C4-2B (cell line): ENCODE measurements at regions not wholly inside any gene's neighbourhood (a gene's known extent, or its start where the extent isn't known, plus 50 kb on each side); places are given as distances from the start of the nearest gene placed in this dataset.

ENCODE experiments used
- ZFX ChIP-seq: fragments of 450-650 bp; IDR thresholded peaks from 2 replicates; pipeline ENCODE4 v1.6.1; 2017
- TF ChIP-seq, protein P1 (sequence below): fragments of 450-650 bp; conservative IDR thresholded peaks from 2 replicates; pipeline ENCODE4 v1.5.1; 2017; ENCODE audit warnings: mild to moderate bottlenecking

DNA sequence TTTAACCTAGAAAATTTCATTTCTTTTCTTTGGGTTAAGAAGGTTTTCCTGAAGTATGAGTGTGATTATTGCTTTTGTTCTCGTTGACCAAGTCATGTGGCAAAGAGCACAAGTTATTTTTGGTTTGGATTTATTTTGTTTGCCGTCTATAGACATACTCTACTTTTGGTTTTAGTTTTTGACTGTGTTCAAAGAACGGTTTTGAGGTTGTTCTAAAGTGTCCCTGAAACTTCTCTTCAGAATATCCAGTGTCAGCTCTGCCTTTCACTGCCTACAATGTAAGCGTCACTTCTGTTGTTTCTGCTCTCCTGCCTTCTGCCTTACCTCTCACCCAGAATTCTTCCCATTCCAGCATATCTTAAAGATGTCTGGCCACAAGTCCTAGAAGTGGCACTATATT lies 812.2 kb downstream of the C4orf33 start:
- TF ChIP-seq, protein P1, sequence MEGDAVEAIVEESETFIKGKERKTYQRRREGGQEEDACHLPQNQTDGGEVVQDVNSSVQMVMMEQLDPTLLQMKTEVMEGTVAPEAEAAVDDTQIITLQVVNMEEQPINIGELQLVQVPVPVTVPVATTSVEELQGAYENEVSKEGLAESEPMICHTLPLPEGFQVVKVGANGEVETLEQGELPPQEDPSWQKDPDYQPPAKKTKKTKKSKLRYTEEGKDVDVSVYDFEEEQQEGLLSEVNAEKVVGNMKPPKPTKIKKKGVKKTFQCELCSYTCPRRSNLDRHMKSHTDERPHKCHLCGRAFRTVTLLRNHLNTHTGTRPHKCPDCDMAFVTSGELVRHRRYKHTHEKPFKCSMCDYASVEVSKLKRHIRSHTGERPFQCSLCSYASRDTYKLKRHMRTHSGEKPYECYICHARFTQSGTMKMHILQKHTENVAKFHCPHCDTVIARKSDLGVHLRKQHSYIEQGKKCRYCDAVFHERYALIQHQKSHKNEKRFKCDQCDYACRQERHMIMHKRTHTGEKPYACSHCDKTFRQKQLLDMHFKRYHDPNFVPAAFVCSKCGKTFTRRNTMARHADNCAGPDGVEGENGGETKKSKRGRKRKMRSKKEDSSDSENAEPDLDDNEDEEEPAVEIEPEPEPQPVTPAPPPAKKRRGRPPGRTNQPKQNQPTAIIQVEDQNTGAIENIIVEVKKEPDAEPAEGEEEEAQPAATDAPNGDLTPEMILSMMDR, result no peak
- no peak for TF ChIP-seq ZFX
